Osteocyte (in vitro differentiated cells): ENCODE measurements at regions not wholly inside any gene's neighbourhood (a gene's known extent, or its start where the extent isn't known, plus 50 kb on each side); places are given as distances from the start of the nearest gene placed in this dataset.

Experiments used
- DNase-seq: peaks from one replicate; pipeline ENCODE4 v3.0.0; 2021; ENCODE audit warnings: mixed read lengths; ENCODE audit not compliant: unreplicated experiment; ENCODE audit errors: extremely low spot score
- H3K27ac Mint-ChIP-seq: one replicate; pipeline ENCODE4 v1.8.0; 2021; ENCODE audit warnings: mild to moderate bottlenecking, mixed read lengths; ENCODE audit not compliant: unreplicated experiment
- H3K27me3 Mint-ChIP-seq: one replicate; pipeline ENCODE4 v1.8.0; 2021; ENCODE audit warnings: mixed read lengths; ENCODE audit not compliant: unreplicated experiment
- H3K36me3 Mint-ChIP-seq: one replicate; pipeline ENCODE4 v1.8.0; 2021; ENCODE audit warnings: mixed read lengths; ENCODE audit not compliant: unreplicated experiment
- H3K4me1 Mint-ChIP-seq: one replicate; pipeline ENCODE4 v1.8.0; 2021; ENCODE audit warnings: mixed read lengths; ENCODE audit not compliant: unreplicated experiment
- H3K4me3 Mint-ChIP-seq: one replicate; pipeline ENCODE4 v1.8.0; 2021; ENCODE audit warnings: mild to moderate bottlenecking, moderate library complexity, mixed read lengths; ENCODE audit not compliant: unreplicated experiment
- H3K9me3 Mint-ChIP-seq: one replicate; pipeline ENCODE4 v1.8.0; 2021; ENCODE audit warnings: mixed read lengths; ENCODE audit not compliant: unreplicated experiment
- TF ChIP-seq, protein P1 (sequence below): fragments of 200-600 bp; sonication (generic); IDR thresholded peaks from 2 replicates; pipeline ENCODE4 v1.5.0; 2021; ENCODE audit warnings: antibody characterized with exemption, mild to moderate bottlenecking, moderate library complexity

DNA sequence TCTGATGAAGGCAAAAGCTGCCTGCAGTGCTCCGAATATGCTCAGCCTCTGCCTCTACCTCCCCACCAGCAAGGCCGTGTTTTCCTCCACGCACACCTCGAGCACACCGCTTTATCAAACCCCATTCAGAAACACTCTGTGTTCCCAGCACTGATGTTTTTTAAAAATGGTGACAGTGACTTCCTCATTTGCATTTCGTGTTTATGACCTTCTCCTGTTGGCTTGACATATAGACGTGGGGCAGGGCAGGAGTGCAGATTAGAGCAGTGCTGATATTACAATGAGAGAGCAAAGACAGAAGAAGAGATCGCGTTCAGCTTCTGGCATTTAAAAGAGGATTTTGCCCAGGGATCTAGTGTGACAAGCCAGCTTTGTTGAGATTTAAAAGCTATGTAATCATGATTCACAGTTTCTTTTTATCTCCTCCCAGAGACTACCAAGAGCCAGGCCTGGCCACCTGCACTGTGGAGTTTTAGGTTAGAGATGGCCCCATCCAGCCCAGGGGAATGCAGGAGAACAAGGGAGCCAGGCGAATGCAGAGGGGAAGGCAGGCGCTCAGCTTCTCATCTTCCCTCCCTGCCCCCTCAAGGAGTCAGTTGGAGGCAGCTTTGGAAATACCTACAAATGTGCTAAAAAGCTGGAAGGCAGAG is 61.5 kb upstream of the NEDD4L start:
- TF ChIP-seq, protein P1, sequence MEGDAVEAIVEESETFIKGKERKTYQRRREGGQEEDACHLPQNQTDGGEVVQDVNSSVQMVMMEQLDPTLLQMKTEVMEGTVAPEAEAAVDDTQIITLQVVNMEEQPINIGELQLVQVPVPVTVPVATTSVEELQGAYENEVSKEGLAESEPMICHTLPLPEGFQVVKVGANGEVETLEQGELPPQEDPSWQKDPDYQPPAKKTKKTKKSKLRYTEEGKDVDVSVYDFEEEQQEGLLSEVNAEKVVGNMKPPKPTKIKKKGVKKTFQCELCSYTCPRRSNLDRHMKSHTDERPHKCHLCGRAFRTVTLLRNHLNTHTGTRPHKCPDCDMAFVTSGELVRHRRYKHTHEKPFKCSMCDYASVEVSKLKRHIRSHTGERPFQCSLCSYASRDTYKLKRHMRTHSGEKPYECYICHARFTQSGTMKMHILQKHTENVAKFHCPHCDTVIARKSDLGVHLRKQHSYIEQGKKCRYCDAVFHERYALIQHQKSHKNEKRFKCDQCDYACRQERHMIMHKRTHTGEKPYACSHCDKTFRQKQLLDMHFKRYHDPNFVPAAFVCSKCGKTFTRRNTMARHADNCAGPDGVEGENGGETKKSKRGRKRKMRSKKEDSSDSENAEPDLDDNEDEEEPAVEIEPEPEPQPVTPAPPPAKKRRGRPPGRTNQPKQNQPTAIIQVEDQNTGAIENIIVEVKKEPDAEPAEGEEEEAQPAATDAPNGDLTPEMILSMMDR: no peak
- no peak overlapping the region for H3K4me3 Mint-ChIP-seq
- no peak for DNase-seq
- no peaks in the 10 kb centered on the region for H3K9me3 Mint-ChIP-seq
- H3K27ac Mint-ChIP-seq: no peak overlapping the region
- peaks cover 62% of the 10 kb centered on the region for H3K27me3 Mint-ChIP-seq
- H3K36me3 Mint-ChIP-seq: no peaks in the 10 kb centered on the region
- no peaks in the 10 kb centered on the region for H3K4me1 Mint-ChIP-seq

DNA sequence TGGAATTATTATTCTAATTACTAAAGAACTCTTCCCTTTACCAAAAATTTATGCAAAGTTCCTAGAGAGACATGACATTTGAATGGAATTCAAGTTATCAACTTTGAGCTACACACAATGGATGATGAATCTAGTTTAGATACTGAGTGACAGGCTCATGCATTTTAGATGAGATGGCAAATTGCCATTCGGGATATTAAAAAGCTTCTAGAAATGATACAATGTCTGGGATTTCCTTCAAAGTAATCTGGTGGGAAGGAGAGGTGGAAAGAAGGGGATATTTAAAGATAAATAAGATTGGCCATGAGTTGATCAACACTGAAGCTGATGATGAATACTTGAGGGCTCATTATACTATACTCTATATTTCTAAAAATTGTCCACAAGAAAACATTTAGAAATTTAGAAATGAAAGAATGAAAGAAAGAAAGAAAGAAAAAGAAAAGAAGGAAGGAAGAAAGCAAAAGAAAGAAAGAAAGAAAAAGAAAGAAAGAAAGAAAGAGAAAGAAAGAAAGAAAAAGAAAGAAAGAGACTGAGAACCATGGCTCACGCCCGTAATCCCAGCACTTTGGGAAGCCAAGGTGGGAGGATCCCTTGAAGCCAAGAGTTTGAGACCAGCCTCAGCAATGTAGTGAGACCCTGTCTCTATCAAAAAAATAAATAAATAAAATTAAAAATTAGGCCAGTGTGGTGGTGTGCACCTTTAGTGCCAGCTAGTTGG is 62.6 kb upstream of the NEDD4L start:
- no peak for DNase-seq
- Mint-ChIP-seq H3K9me3 (no peaks in the 10 kb centered on the region), H3K4me3 (no peak overlapping the region), H3K27me3 (peaks cover 56% of the 10 kb centered on the region), H3K27ac (no peak overlapping the region), H3K4me1 (no peaks in the 10 kb centered on the region), H3K36me3 (no peaks in the 10 kb centered on the region)
- TF ChIP-seq, protein P1: no peak

DNA sequence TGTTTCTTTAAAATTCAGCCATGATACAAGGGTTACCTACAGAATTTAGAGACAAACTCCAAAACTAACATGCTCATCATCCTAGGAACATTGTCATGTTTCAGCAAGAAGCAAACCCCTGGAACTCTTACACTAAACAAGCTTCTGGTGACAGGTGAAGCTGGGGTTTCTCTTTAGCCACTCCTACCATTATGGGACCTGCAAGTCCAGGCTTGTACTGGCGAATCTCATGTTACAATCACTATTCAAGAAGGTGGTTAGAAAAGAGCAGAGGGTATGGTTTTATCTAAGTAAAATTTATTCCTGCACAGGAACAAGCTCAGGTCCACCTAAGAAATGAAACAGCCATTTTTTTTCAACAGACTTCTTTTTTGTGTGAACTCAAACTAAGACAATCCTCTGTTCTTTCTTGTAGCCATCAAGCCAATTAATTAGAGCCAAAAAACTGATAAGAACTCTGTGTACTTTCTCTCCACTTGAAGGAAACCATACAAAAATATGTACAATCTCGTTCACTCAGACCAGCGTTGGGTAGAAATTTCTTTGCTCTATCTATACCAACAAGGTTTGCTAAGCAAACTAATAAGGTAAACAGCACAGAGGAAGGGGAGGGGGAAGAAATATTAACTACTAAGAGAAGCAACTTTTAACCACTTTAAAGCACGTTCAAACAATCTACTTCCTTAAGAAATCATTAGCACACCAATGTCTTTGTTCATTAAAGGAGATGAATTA is 63.3 kb upstream of the NEDD4L start:
- no peak overlapping the region for H3K27ac Mint-ChIP-seq
- no peak overlapping the region for H3K4me3 Mint-ChIP-seq
- DNase-seq: no peak
- no peaks in the 10 kb centered on the region for H3K36me3 Mint-ChIP-seq
- H3K4me1 Mint-ChIP-seq: peaks cover 2% of the 10 kb centered on the region
- H3K27me3 Mint-ChIP-seq: peaks cover 57% of the 10 kb centered on the region
- TF ChIP-seq, protein P1: no peak
- no peaks in the 10 kb centered on the region for H3K9me3 Mint-ChIP-seq

DNA sequence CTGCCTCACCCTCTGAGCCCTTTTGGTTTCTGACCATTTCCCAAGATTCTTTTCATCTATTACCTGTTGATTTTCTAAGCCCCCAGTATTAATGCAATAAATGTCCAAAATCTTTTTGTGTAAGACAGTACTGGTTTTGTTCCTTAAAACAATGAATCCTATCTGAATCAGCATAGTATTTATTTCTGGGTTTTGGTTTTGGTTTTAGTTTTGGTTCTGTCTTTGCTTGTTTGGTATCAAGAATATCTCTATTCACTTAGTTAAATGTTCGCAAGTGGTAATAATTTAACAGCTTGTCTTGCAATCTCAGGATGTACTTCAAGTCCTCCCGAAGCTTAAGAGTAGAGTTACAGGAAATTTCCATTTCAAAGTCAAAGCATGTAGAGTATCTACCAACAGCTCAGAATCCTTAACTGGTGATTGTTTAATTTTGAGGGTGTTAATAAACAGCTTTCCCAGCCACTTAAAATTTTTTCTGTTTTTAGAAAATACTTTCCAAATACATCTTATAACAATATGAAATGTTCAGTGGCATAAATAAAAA is 67.7 kb upstream of the NEDD4L start:
- H3K4me1 Mint-ChIP-seq: peaks cover 2% of the 10 kb centered on the region
- TF ChIP-seq, protein P1: no peak
- peaks cover 48% of the 10 kb centered on the region for H3K27me3 Mint-ChIP-seq
- DNase-seq: no peak
- no peak overlapping the region for H3K4me3 Mint-ChIP-seq
- H3K27ac Mint-ChIP-seq: no peak overlapping the region
- H3K9me3 Mint-ChIP-seq: no peaks in the 10 kb centered on the region
- H3K36me3 Mint-ChIP-seq: no peaks in the 10 kb centered on the region

DNA sequence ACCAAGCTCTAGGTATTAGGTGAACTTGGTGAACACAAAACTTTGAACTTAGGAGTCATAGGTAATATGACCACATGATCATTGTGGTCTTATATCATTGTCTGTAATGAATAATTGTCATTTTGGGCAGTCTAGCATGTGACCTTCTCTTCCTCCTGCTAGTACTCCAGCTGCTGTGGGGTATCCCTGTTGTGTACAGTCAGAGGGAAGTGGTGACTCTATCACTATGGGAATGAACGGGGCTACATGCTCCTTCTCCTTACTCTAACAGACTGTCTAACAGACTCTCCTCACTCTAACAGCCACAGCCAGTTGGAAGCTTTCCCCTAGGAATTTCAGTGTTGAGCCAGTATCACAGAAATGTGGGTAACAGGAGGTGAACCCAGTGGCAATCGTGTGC is 68.2 kb upstream of the NEDD4L start:
- no peak for DNase-seq
- peaks cover 5% of the 10 kb centered on the region for H3K4me1 Mint-ChIP-seq
- H3K36me3 Mint-ChIP-seq: no peaks in the 10 kb centered on the region
- no peaks in the 10 kb centered on the region for H3K9me3 Mint-ChIP-seq
- H3K4me3 Mint-ChIP-seq: no peak overlapping the region
- no peak overlapping the region for H3K27ac Mint-ChIP-seq
- peaks cover 47% of the 10 kb centered on the region for H3K27me3 Mint-ChIP-seq
- TF ChIP-seq, protein P1: no peak
